Thyroid gland (tissue), 4 donors: ENCODE measurements at regions not wholly inside any gene's neighbourhood (a gene's known extent, or its start where the extent isn't known, plus 50 kb on each side); places are given as distances from the start of the nearest gene placed in this dataset.

Source experiments
- POLR2A ChIP-seq, 2 donors: fragments of 450-650 bp; IDR thresholded peaks; one replicate each; pipeline ENCODE4 v1.6.1; 2017; ENCODE audit warnings: antibody characterized with exemption in 2 of 2, mild to moderate bottlenecking in 2 of 2, moderate library complexity in 1 of 2
- TF ChIP-seq, protein P1 (sequence below), 6 experiments: fragments of 200-600 bp in 3 of 6; fragments of 450-650 bp in 3 of 6; sonication (generic) in 3 of 6; IDR thresholded peaks; one replicate each; pipeline ENCODE4 v1.5.1; 2016 to 2019; ENCODE audit warnings: antibody characterized with exemption in 6 of 6, mild to moderate bottlenecking in 2 of 6, inconsistent platforms in 1 of 6, moderate library complexity in 1 of 6

DNA sequence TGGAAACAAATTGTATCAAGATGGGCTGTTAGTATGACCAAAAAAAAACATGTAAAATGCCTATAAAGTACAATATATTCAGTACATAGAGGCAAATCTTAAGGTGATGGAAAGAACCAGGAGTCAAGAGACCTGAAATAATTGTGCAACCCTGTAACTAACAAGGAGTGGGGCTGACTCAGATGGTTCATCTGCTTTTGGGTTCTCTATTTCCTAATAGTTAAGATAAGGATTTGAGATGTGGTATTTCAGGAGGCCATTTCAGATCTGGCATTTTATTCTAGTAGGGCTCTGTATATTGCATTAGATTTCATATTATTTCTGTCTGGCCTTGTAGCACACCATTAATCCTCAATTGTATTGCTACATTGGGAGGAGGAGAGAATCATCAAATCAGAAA lies 268.4 kb downstream of the HS3ST1 start:
- TF ChIP-seq, protein P1, sequence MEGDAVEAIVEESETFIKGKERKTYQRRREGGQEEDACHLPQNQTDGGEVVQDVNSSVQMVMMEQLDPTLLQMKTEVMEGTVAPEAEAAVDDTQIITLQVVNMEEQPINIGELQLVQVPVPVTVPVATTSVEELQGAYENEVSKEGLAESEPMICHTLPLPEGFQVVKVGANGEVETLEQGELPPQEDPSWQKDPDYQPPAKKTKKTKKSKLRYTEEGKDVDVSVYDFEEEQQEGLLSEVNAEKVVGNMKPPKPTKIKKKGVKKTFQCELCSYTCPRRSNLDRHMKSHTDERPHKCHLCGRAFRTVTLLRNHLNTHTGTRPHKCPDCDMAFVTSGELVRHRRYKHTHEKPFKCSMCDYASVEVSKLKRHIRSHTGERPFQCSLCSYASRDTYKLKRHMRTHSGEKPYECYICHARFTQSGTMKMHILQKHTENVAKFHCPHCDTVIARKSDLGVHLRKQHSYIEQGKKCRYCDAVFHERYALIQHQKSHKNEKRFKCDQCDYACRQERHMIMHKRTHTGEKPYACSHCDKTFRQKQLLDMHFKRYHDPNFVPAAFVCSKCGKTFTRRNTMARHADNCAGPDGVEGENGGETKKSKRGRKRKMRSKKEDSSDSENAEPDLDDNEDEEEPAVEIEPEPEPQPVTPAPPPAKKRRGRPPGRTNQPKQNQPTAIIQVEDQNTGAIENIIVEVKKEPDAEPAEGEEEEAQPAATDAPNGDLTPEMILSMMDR (IDR thresholded peaks at IDR 0.05), result no peak
- no peak for TF ChIP-seq POLR2A (IDR thresholded peaks at IDR 0.05)
